DMS53 (cell line): ENCODE measurements at regions not wholly inside any gene's neighbourhood (a gene's known extent, or its start where the extent isn't known, plus 50 kb on each side); places are given as distances from the start of the nearest gene placed in this dataset.
"Not testable (repeated sequence)": the region's sequence is repeated elsewhere in the genome, so short reads cannot be mapped to it uniquely, and the experiment has no call there.

ENCODE experiments used
- DNase-seq: peaks from one replicate; lab custom pipeline; 2025; lab: John Stamatoyannopoulos, UW

DNA sequence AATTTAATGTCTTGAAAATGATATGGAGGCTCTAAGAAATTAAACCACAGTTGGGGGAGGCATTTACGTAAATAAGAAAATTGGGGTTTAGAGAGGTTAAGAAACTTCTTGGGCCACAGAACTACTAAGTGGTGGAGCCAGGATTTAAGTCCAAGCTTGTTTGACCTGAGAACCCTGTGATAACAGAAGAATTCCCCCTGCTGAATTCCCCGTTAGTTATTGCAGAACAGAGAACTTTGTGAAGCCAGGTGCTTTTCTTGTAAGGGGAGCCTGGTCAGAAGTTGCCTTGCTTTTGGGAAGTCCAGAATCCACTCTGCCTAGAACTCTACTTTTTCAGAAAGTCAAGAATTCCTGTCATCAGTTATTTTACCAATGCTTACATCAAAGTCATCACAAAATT is 309.3 kb upstream of the SEMA6A start:
- no peak for DNase-seq

DNA sequence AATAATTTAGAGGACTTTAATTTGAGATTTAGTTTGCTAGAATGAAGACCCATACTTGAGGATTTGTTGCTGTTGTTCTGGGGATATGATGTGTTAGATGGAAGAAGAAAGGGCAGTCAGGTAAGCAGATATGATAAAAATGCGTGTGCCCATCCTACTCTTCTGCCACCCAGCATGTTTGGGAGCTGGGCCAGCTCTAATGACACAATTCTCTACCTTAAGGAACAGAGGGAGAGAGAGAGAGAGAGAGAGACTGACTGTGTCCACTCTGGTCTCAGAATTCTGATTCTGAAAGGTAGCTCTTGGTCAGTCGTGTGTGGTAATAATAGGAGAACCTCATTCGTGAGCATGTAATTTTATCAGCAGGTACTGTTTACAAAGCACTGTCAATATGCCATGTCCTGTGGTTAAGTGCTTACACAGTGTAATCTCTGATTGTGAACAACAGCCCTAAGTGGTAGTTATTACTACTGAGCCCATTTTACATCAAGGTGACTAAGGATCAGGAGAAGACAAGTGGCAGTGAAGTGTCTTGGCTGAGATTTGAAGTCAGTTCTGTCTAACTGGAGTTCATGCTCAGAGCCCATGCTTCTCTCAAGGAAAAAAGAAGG is 307.4 kb upstream of the SEMA6A start:
- DNase-seq: peak; percentile 97

DNA sequence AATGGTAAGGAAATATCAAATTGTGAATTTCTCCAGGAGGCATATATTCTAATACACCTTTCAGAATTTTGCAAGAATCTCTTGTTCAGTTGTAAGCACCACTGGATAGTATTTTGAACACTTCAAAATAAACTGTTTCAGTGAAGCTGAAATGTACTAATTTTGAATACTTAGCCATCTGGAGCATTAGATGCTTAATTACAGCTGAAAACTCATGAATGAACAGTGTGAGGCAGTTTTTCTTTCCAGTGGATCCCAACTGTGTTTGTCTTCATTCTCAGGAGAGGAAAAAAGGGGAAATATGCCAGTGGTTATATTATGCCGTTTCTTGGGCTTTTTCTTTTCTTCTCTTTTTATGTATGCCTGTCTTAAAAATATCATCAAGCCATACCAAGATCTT is 306.0 kb upstream of the SEMA6A start:
- DNase-seq: no peak

DNA sequence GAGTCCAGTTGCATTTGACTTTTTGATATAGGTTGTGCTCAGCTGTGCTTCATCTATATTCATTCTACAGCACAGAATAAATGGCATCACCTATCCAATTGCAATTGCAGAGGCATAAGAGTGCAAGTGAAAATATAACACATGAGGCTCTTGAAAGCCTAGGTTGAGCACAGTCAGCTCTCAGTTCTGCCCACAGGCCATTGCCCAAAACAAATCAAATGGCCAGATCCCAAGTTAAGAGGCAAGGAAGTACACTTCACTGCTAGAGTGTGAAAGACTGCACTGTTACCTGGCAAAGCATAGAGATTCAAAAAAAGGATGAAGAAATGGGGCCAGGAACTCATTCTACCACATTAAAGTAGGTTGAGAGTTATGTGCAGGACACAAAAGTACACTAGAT is 305.5 kb upstream of the SEMA6A start:
- no peak for DNase-seq

DNA sequence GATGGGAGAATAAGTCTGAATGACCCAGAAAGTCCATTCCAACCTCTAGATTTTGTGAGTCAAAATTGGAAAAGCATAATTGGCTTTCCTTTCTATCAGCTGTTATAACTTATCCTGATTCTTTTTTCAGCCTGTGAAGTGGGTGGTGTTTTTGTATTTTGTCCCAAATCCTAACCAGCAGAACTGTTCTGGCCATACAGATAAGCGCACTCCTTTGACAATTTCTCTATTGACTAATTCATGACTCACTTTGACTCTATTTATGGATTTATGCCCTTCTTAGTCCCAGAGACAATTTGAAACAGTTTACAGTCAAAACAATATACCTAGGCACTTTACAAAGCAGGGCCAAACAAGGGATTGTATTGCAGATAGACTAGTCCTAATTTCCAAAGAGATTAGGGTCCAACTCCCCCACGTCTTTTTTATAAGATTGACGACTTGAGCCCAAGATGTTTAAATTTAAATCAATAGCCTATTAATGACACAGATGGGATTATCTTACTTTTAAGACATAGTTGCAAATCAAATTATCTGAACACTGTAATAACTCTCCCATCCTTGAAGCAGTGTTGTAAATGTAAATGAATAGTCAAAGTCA is 301.7 kb upstream of the SEMA6A start:
- DNase-seq: no peak

DNA sequence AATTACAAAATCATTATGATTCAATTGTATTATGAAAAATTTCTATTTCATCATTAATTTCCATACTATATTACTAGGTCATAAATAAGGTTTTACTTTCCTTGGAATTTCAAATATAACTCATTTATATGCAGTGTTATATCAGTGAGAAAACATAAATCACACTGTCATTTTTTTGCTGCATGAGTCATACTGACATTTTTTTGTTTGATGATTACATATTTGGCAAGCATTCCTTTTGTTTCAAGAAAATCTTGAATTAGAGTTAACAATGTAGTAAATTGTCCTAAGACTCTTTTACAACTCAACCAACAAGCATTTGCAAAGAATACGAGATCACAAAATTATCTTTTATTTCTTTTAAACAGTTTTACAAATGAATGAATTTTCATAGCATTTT is 298.4 kb upstream of the SEMA6A start:
- DNase-seq: peak; percentile 45

DNA sequence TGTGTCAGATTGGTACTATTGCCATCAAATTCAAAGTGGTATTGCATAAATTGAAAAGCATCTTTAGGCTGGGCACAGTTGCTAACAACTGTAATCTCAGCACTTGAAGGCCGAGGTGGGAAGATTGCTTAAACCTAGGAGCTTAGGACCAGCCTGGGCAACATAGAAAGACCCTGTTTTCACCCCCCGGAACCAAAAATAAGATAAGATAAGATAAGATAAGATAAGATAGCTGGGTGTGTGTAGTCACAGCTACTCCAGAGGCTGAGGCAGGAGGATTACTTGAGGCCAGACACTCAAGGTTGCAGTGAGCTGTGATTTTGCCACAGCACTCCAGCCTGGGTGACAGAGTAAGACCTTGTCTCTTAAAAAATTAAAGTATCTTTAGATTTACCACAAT is 297.9 kb upstream of the SEMA6A start:
- peak; percentile 12 for DNase-seq

DNA sequence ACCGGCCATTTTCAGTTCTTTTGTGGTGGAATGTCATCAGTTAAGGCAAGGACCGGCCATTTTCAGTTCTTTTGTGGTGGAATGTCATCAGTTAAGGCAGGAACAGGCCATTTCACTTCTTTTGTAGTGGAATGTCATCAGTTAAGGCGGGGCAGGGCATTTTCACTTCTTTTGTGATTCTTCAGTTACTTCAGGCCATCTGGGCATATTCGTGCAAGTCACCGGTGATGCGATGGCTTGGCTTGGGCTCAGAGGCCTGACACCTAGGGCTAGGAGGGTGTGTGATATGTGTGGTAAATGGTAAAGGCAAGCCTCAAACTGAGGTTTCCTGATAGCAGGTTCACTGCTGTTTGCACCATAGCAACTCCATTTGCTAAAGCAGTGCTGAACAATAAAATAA is 293.2 kb upstream of the SEMA6A start:
- DNase-seq: not testable (repeated sequence)

DNA sequence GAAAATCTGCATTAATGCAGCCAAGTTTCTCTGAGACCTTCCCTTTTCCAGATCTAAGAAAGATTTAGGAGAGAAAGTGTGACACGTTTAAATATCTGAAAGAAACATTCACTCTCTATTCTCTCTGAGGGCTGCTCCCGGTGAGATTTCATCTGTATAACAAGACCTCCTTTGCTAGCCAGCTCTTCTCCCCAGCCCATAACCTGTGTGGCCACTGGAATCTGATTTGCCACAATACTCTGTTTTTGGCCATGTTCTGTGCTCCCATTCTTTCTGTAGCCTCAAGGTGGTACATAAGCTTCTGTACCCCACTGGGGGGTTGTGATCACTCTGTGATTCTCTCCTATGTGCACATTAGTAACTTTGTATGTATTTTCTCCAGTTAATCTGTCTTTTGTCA is 291.0 kb upstream of the SEMA6A start:
- no peak for DNase-seq

DNA sequence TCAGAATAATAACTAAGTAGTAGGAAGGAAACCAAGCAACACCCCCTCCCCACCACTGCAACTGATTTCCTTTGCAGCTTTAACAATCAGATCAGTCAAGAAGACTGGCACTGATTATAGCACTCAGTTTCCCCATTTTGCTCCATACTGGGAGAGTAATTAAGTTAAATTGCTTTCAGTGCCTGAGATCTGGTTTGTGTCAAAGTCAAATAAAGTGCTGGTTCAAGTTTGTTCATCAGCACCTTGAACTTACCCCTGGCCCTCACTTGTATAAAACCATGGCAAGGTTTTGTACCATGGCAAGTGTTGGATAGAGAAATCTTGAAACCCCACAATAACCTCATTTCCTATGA is 290.2 kb upstream of the SEMA6A start:
- DNase-seq: no peak

DNA sequence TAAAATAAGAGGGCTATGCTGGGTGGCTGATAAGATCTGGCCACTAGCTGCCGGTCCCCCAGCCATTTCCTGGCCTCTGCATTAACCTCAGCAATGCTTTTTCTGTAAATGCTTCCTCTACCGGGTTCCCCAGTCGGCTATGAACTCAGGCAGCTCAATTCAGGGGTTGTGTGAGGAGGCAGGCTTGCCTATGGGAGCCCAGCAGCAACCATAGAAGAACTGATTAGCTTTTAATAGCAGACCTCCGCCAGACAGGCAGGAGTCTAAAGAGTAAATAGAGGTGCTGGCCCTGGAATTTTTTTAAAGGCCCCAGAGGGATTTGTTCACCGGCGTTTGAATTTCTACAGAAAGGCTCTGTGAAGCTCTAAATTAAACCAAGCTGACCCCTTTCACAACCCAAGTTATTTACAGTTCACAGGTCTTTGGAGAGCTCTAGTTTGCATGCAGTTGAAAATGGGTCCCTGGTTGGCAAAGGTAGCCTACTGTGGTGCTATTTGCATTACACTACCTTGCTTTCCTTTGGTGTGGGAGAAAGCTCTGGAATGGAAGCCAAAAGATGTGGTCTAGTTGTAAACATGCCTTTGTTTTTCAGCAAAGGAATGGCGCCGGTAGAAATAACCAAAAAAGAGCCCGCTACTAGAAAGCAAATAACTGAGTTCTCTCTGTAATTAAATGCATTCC is 289.7 kb upstream of the SEMA6A start:
- DNase-seq: no peak

DNA sequence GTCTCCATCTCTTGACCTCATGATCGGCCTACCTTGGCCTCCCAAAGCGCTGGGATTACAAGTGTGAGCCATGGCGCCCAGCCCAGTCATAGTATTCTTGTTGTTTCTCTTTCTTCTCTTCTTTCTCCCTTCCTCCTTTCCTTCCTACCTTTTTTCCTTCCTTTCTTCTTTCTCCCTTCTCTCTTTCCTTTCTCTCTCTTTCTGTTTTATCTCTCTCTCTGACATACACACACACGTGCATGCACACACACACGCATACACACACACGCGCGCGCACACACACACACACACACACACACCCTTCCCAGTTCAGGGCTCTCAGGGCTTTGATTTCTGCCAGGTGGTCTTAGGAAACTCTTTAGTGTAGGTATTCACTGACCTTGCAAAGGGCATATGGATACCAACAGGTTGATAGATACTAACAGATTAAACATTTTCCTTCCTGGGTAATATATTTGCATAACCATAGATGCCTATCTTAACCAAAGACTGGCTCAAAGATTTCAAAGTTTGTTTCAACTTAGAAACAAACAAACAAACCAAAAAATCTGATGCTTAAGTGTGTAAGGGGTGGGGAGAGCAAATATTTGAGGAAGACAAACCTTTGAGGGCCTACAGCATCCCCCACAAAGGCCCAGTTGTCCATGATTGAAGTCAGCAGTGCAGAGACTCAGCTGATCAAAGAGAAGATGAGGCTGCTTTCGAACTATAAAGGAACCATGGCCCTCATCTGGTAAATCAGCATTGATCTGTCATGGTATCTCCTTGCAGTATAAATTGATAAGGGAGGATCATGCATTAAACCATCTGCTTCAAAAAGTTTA is 288.2 kb upstream of the SEMA6A start:
- DNase-seq: no peak

DNA sequence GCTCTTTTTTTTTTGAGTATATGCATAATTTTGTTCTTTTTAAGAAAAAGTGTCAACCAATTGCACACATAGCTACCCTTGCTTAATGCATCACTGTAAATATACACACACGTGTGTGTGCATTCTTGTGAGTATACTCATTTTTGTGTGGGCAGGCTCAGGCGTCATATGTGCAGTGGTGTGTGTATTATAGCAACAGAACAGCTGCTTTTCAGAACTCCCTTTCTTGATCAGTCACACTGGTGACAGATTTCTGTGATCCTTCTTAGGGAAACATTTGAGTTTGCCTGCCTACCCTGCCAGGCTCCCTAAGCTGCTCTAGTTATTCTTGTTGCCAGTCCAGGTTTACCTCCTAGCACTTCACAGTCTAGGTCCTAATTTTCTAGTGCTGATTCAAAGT is 287.0 kb upstream of the SEMA6A start:
- no peak for DNase-seq

DNA sequence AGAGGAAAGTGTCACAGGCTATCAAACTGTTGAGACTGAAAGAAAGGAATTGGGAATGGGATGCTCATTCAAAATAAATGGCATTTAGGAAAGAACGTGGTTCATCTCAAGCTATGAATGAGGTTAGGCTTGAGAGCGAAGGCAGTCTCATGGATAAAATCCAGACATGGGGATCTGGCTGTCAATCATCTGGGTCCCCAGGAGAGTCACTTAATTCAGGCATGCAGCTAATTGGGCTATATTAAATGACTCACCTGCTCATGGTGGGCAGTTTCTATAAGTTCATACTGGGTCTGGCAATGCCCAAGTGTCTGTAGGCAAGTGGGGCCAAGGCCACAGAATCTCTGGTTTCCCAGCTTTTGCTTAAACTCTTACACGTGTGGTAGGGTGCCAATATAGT is 286.5 kb upstream of the SEMA6A start:
- DNase-seq: no peak

DNA sequence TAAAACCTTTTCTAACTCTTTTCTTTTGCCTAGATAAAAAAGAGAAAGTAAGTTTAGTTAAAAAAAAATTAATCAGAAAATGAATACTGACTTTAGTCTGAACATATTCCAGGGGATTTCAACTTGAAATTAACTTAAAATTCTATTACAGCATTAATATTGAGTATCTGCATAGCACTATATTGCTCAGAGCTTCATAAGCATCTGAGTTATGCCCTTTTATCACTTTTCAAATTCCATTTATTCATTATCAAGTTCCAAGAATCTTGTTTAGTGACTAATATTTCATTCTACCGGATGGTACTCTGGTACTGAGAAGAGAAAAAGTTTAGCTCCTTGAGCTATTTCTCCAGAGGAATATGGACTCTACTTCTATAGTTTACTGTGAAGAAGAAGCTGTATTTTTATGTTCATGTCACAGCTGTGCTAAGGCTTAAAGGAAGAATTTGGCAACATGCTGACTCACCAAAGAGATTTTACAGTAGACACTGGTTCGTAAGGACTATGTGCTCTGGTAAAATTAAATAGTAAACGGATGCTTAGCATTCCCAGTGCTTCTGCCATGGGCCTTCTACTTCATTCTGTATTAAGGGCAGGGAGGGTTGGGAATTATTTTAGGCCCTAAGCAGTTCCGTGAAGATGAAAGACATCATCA is 285.2 kb upstream of the SEMA6A start:
- no peak for DNase-seq

DNA sequence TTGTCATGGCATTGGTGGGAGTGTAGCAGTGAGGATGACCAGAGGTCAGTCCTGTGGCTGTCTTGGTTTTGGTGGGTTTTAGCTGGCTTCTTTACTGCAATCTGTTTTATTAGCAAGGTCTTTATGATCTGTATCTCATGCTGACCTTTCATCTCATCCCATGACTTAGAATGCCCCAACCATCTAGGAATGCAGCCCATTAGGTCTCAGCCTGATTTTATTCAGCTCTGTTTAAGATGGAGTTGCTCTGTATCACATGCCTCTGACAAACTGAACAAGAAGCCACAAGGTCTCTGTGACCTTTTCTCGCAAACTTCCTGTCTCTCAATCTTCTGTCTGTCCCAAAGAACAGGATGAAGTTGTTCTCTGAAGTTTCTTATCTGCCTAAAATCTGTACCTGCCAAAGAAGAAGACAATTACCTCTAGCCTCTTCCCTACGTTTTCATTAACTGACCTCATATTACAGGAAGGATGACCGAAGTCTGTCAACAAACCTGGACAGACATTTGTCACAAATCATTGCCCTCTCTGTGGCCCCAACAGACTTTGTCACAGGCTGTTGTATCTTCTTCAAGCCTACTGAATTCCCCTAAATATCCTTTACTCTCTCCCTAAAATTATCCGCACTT is 284.2 kb upstream of the SEMA6A start:
- no peak for DNase-seq

DNA sequence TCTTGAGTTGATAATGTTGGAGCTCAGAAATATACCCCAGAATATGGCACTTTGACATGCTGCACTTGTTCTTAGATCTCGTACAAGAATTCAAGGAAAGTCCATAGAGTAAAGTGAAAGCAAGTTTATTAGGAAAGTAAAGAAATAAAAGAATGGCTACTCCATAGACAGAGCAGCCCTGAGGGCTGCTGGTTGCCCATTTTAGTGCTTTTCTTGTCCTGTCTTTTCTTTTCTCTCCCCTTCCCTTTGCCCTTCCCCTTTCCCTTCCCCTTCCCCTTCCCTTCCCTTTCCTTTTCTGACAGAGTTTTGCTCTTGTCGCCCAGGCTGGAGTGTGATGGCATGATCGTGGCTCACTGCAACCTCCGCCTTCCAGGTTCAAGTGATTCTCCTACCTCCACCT is 283.4 kb upstream of the SEMA6A start:
- DNase-seq: not testable (repeated sequence)

DNA sequence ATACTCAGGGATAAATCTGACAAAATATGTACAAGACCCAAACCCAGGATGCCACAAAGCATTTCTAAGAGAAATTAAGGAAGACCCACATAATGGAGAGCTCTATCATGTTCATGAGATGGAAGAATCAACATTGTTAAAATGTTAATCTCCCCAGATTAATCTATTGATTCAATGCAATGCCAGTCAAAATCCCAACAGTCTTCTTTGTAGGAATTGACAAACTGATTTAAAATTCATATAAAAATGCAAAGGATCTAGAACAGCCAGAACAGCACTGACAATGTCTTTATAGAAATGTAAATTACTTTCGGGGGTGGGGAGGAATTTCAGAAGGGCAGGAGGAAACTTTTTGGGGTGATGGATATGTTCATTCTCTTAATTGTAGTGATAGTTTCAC is 281.6 kb upstream of the SEMA6A start:
- no peak for DNase-seq

DNA sequence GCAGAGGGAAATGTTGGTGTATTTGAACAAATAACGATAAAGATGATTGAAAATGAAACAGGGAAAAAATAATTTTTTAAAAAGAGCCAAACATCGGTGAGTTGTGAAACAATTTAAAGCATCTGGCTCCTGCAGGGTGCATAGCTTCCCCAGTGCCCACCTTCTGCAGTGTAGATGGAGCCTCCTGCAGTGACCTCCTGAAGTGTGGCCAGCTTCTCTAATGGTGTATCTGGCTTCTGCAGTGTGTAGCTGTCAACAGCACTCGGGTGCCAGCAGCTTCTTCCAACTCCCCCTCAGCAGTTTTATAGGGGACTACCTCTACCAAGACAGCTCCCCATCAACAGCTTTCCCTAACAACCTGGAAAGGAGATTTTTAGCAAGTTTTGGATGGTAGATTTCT is 279.4 kb upstream of the SEMA6A start:
- DNase-seq: no peak

DNA sequence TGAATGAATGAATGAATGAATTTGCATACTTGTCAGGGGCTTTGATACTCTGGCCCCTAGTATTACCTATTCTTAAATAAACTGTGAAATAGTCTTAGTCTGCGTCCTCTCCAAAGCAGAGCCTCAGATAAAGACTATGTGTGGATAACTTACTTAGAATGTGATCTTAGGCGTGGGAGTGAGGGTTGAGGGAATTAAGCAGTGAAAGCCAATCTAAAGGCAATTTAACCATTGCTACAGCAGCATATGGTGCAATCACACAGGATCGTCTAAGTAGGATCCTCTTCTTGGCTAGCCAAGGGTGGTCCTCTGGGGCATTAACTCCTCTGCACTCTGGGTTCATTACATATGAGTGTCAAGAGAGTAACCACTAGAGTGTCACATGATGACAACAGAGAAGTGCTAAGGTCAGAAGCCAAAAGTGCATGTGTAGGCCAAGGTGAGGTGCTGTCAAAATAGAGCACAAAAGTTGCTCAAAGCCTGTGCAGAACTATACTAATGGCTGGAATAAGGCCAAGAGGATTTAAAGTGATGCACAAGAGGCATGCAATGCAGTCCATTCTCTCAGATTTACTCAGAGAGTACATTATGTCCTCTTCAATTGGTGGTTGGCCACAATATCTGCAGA is 274.4 kb upstream of the SEMA6A start:
- DNase-seq: no peak

DNA sequence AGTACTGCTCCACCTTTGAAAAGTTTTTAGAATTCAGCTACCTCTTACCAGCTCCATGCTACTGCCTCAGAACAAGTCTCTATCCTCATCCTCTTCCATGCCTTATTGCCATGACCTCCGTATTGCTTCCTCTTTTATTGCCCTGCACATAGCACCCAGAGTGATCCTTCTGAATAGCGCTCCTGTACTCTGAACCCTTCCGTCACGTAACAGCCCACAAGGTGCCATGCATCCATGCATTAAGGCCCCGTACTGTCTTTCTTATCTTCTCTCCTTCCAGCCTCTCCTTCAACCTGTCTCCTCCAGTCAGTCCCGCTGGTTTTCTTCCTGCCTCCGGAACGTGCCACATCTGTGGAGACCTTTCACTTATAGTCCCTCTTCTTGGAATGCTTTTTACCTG is 273.3 kb upstream of the SEMA6A start:
- no peak for DNase-seq

DNA sequence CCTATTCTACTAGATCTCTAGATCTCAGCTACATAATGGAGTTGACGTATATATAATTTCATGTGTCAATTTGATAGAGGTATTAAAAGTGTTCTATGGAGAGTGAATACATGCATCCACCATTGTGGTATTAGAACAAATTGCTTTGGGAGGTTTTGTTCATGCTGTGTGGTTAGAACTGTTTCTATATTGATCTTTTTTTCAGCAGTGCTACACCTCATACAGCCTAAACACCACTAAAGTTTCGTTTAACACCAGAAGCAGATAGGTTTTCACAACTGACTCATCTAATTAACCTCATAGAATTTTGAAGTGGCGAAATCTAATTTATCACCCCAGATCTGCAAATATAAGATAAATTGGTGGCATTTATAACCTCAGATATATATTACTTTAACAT is 269.4 kb upstream of the SEMA6A start:
- no peak for DNase-seq
